Nephron progenitor cell (in vitro differentiated cells): ENCODE measurements at regions not wholly inside any gene's neighbourhood (a gene's known extent, or its start where the extent isn't known, plus 50 kb on each side); places are given as distances from the start of the nearest gene placed in this dataset.

Source experiments
- DNase-seq: peaks from one replicate; pipeline ENCODE4 v3.0.0; 2021
- H3K27ac Mint-ChIP-seq: 2 replicates; pipeline ENCODE4 v1.8.0; 2021; ENCODE audit warnings: mild to moderate bottlenecking, moderate library complexity, mixed read lengths
- H3K27me3 Mint-ChIP-seq: 2 replicates; pipeline ENCODE4 v1.8.0; 2021; ENCODE audit warnings: mild to moderate bottlenecking, low read depth, mixed read lengths; ENCODE audit not compliant: poor library complexity
- H3K36me3 Mint-ChIP-seq: 2 replicates; pipeline ENCODE4 v1.8.0; 2021; ENCODE audit warnings: low read depth, mixed read lengths
- H3K4me1 Mint-ChIP-seq: 2 replicates; pipeline ENCODE4 v1.8.0; 2021; ENCODE audit warnings: mixed read lengths
- H3K4me3 Mint-ChIP-seq: 2 replicates; pipeline ENCODE4 v1.8.0; 2021; ENCODE audit warnings: mild to moderate bottlenecking, moderate library complexity, mixed read lengths
- H3K9me3 Mint-ChIP-seq: 2 replicates; pipeline ENCODE4 v1.8.0; 2021; ENCODE audit warnings: mild to moderate bottlenecking, moderate library complexity, mixed read lengths
- CTCF ChIP-seq: fragments of 200-600 bp; sonication (generic); IDR thresholded peaks from 2 replicates; pipeline ENCODE4 v1.5.0; 2021; ENCODE audit warnings: antibody characterized with exemption

GRCh38 chrX:6292599-6292998, 63.9 kb upstream of the NLGN4X start:
- DNase-seq = no peak
- TF ChIP-seq CTCF = peak; percentile 42
- Mint-ChIP-seq H3K9me3 (no peaks in the 10 kb centered on the region), H3K4me3 (no peak overlapping the region), H3K4me1 (no peaks in the 10 kb centered on the region), H3K27ac (no peak overlapping the region), H3K36me3 (no peaks in the 10 kb centered on the region), H3K27me3 (peaks cover 5% of the 10 kb centered on the region)

DNA sequence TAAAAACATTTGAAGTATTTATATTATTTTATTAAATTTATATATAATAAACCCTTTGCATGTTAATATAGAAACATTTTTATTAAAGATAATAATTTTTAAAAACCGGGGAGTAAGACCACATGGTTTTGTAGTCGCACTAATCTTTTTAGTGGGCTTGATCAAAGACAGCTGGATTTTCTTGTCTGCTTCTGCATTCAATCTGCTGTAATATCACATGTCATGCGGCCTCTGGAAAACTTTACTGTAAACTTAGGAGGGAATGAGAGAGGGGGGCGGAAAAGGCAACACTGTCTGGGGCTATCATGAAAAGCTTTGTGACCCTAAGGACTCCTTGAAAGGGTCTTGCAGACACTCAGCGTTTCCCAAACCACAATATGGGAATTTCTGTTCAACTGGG, 62.8 kb upstream of the NLGN4X start:
- no peaks in the 10 kb centered on the region for H3K36me3 Mint-ChIP-seq
- no peak for DNase-seq
- no peak overlapping the region for H3K27ac Mint-ChIP-seq
- no peak for TF ChIP-seq CTCF
- peaks cover 5% of the 10 kb centered on the region for H3K27me3 Mint-ChIP-seq
- H3K4me3 Mint-ChIP-seq = no peak overlapping the region
- no peaks in the 10 kb centered on the region for H3K4me1 Mint-ChIP-seq
- no peaks in the 10 kb centered on the region for H3K9me3 Mint-ChIP-seq

DNA sequence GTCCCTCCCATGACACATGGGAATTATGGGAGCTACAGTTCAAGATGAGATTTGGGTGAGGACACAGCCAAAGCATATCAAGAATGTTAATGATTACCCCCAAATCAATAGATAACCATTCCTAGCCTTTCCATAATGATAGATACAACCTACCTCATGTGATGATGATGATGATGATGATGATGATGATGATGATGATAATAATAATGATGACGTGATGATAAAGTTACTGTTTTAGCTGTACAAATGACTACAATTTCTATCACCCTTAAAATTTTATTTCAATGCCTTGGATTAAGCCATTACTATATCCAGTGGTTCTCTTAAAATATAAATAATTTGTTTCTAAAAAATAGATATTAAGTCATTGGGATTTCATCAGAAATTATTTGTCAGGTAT, 55.2 kb upstream of the NLGN4X start:
- H3K36me3 Mint-ChIP-seq = no peaks in the 10 kb centered on the region
- TF ChIP-seq CTCF = no peak
- H3K4me1 Mint-ChIP-seq = no peaks in the 10 kb centered on the region
- H3K9me3 Mint-ChIP-seq = no peaks in the 10 kb centered on the region
- H3K27ac Mint-ChIP-seq = no peak overlapping the region
- peaks cover 15% of the 10 kb centered on the region for H3K27me3 Mint-ChIP-seq
- no peak for DNase-seq
- H3K4me3 Mint-ChIP-seq = no peak overlapping the region

GRCh38 chrX:6279277-6279909, 50.7 kb upstream of the NLGN4X start:
- peaks cover 14% of the 10 kb centered on the region for H3K27me3 Mint-ChIP-seq

More at GRCh38 chrX:6279277-6279909, 50.7 kb upstream of the NLGN4X start:
- Mint-ChIP-seq H3K27ac (no peak overlapping the region), H3K4me1 (no peaks in the 10 kb centered on the region), H3K4me3 (no peak overlapping the region), H3K36me3 (no peaks in the 10 kb centered on the region), H3K9me3 (peaks cover 23% of the 10 kb centered on the region)
- no peak for DNase-seq
- no peak for TF ChIP-seq CTCF
